IPS DF 6.9 (cell line): ENCODE measurements at regions not wholly inside any gene's neighbourhood (a gene's known extent, or its start where the extent isn't known, plus 50 kb on each side); places are given as distances from the start of the nearest gene placed in this dataset.
A peak's percentile ranks its signal among the peaks of the same experiment; 100 is the strongest.

ENCODE experiments used
- DNase-seq: peaks from one replicate; pipeline ENCODE4 v3.0.0-alpha.2; 2013; ENCODE audit warnings: low read depth, low spot score
- H3K27ac ChIP-seq: one replicate; pipeline ENCODE4 v1.5.1; 2013; ENCODE audit warnings: low read length, control low read depth
- H3K27me3 ChIP-seq: 2 replicates; pipeline ENCODE4 v1.6.1; 2013; ENCODE audit warnings: mild to moderate bottlenecking, low read length; ENCODE audit not compliant: control insufficient read depth, insufficient read depth
- H3K36me3 ChIP-seq: 2 replicates; pipeline ENCODE4 v1.6.1; 2013; ENCODE audit warnings: low read length; ENCODE audit not compliant: control insufficient read depth, insufficient read depth
- H3K4me1 ChIP-seq: 2 replicates; pipeline ENCODE4 v1.6.1; 2013; ENCODE audit warnings: low read length; ENCODE audit not compliant: control insufficient read depth, insufficient read depth
- H3K4me3 ChIP-seq: 2 replicates; pipeline ENCODE4 v1.5.1; 2013; ENCODE audit warnings: mild to moderate bottlenecking, low read length
- H3K9me3 ChIP-seq: 2 replicates; pipeline ENCODE4 v1.6.1; 2013; ENCODE audit warnings: low read length, inconsistent platforms; ENCODE audit not compliant: control insufficient read depth, insufficient read depth
- WGBS: extraction: QIAGEN DNeasy Blood & Tissue Kit; methylation state at CpG from one replicate; pipeline ENCODE4 v1.1.7; 2013; ENCODE audit warnings: mixed read lengths, missing lambda C conversion rate; ENCODE audit not compliant: insufficient read length, insufficient coverage; 5-methylcytosine and 5-hydroxymethylcytosine counted together

GRCh38 chr3:147921051-147921450 is 511.9 kb downstream of the ZIC1 start:
- H3K9me3 ChIP-seq = no peaks in the 10 kb centered on the region
- no peak overlapping the region for H3K27ac ChIP-seq
- no peak overlapping the region for H3K4me3 ChIP-seq
- WGBS = no CpG with 5 or more reads among the region's 2 CpGs
- no peaks in the 10 kb centered on the region for H3K27me3 ChIP-seq
- no peak for DNase-seq
- no peaks in the 10 kb centered on the region for H3K36me3 ChIP-seq
- H3K4me1 ChIP-seq = no peaks in the 10 kb centered on the region

GRCh38 chr3:147924755-147925154 is 515.6 kb downstream of the ZIC1 start:
- WGBS = no CpG with 5 or more reads among the region's 1 CpG
- no peak overlapping the region for H3K27ac ChIP-seq
- no peaks in the 10 kb centered on the region for H3K4me1 ChIP-seq
- H3K4me3 ChIP-seq = no peak overlapping the region
- no peaks in the 10 kb centered on the region for H3K36me3 ChIP-seq
- no peaks in the 10 kb centered on the region for H3K9me3 ChIP-seq
- DNase-seq = no peak
- no peaks in the 10 kb centered on the region for H3K27me3 ChIP-seq

- Histone ChIP-seq H3K27me3 (no peaks in the 10 kb centered on the region), H3K4me3 (no peak overlapping the region), H3K4me1 (no peaks in the 10 kb centered on the region), H3K27ac (no peak overlapping the region), H3K9me3 (no peaks in the 10 kb centered on the region), H3K36me3 (no peaks in the 10 kb centered on the region)
- DNase-seq = no peak
Measured at GRCh38 chr3:147925272-147925671, 516.1 kb downstream of the ZIC1 start.

GRCh38 chr3:147930232-147930807 is 521.2 kb downstream of the ZIC1 start:
- H3K4me1 ChIP-seq = 0 out of 2 replicates have a peak, but pooled peaks cover 1% of the 10 kb centered on the region
- no CpG with 5 or more reads among the region's 4 CpGs for WGBS

GRCh38 chr3:147934451-147935180 is 525.5 kb downstream of the ZIC1 start:
- Histone ChIP-seq H3K4me3 (no peak overlapping the region), H3K27ac (no peak overlapping the region), H3K27me3 (no peaks in the 10 kb centered on the region), H3K36me3 (no peaks in the 10 kb centered on the region), H3K4me1 (peaks cover 1% of the 10 kb centered on the region; the same call in 1 of the 2 replicates), H3K9me3 (no peaks in the 10 kb centered on the region)
- WGBS = no CpG with 5 or more reads among the region's 4 CpGs
- DNase-seq = peak; percentile 70

More at GRCh38 chr3:147930232-147930807, 521.2 kb downstream of the ZIC1 start:
- Histone ChIP-seq H3K27me3 (no peaks in the 10 kb centered on the region), H3K4me3 (no peak overlapping the region), H3K36me3 (no peaks in the 10 kb centered on the region), H3K9me3 (no peaks in the 10 kb centered on the region), H3K27ac (no peak overlapping the region)
- DNase-seq = no peak

- H3K36me3 ChIP-seq = no peaks in the 10 kb centered on the region
- H3K4me1 ChIP-seq = peaks cover 2% of the 10 kb centered on the region
- no peak overlapping the region for H3K27ac ChIP-seq
Measured at GRCh38 chr3:147937341-147937740, 528.2 kb downstream of the ZIC1 start.

GRCh38 chr3:147937891-147938290 is 528.7 kb downstream of the ZIC1 start:
- DNase-seq = no peak
- no peak overlapping the region for H3K27ac ChIP-seq
- no peaks in the 10 kb centered on the region for H3K9me3 ChIP-seq
- no peak overlapping the region for H3K4me3 ChIP-seq
- H3K36me3 ChIP-seq = no peaks in the 10 kb centered on the region
- no CpG with 5 or more reads among the region's 2 CpGs for WGBS
- H3K27me3 ChIP-seq = no peaks in the 10 kb centered on the region
- peaks cover 2% of the 10 kb centered on the region for H3K4me1 ChIP-seq

More at GRCh38 chr3:147937341-147937740, 528.2 kb downstream of the ZIC1 start:
- H3K27me3 ChIP-seq = no peaks in the 10 kb centered on the region
- no peak overlapping the region for H3K4me3 ChIP-seq
- no peaks in the 10 kb centered on the region for H3K9me3 ChIP-seq
- DNase-seq = no peak

- no peak overlapping the region for H3K27ac ChIP-seq
- H3K9me3 ChIP-seq = no peaks in the 10 kb centered on the region
- H3K4me1 ChIP-seq = peaks cover 2% of the 10 kb centered on the region
- no peaks in the 10 kb centered on the region for H3K36me3 ChIP-seq
- H3K4me3 ChIP-seq = no peak overlapping the region
- no peaks in the 10 kb centered on the region for H3K27me3 ChIP-seq
- WGBS = no CpG with 5 or more reads among the region's 2 CpGs
- no peak for DNase-seq
Measured at GRCh38 chr3:147939425-147939824, 530.3 kb downstream of the ZIC1 start.

- WGBS = no CpG with 5 or more reads among the region's 7 CpGs
- no peak for DNase-seq
- Histone ChIP-seq H3K4me1 (peaks cover 2% of the 10 kb centered on the region), H3K4me3 (no peak overlapping the region), H3K36me3 (no peaks in the 10 kb centered on the region), H3K27ac (no peak overlapping the region), H3K9me3 (no peaks in the 10 kb centered on the region), H3K27me3 (no peaks in the 10 kb centered on the region)
Measured at GRCh38 chr3:147939839-147940238, 530.7 kb downstream of the ZIC1 start.

- no peaks in the 10 kb centered on the region for H3K27me3 ChIP-seq
- H3K4me3 ChIP-seq = no peak overlapping the region
- H3K9me3 ChIP-seq = no peaks in the 10 kb centered on the region
- H3K27ac ChIP-seq = no peak overlapping the region
- no peak for DNase-seq
- WGBS = 100% methylated on average over 1 of the region's 3 CpGs
- peaks cover 3% of the 10 kb centered on the region for H3K4me1 ChIP-seq
- H3K36me3 ChIP-seq = no peaks in the 10 kb centered on the region
Measured at GRCh38 chr3:147940405-147941193, 531.4 kb downstream of the ZIC1 start.
